HG02798 (cell line): ENCODE measurements at regions not wholly inside any gene's neighbourhood (a gene's known extent, or its start where the extent isn't known, plus 50 kb on each side); places are given as distances from the start of the nearest gene placed in this dataset.

Experiments used
- ATAC-seq: cut with Tn5 transposase; IDR thresholded peaks from one replicate; pipeline ENCODE4 v1.9.1; 2021; ENCODE audit warnings: mild to moderate bottlenecking; ENCODE audit not compliant: unreplicated experiment, poor library complexity

GRCh38 chr13:40477623-40478608 lies 188.5 kb downstream of the FOXO1 start:
- ATAC-seq = no peak

- no peak for ATAC-seq
Measured at GRCh38 chr13:40478775-40479174, 187.7 kb downstream of the FOXO1 start.

- ATAC-seq = no peak
Measured at GRCh38 chr13:40479196-40479845, 187.1 kb downstream of the FOXO1 start.

GRCh38 chr13:40480012-40480914 lies 186.2 kb downstream of the FOXO1 start:
- no peak for ATAC-seq

- no peak for ATAC-seq
Measured at GRCh38 chr13:40480915-40481516, 185.4 kb downstream of the FOXO1 start.

- ATAC-seq = no peak
Measured at GRCh38 chr13:40483601-40484000, 182.8 kb downstream of the FOXO1 start.

- ATAC-seq = no peak
Measured at GRCh38 chr13:40484101-40484800, 182.2 kb downstream of the FOXO1 start.

- no peak for ATAC-seq
Measured at GRCh38 chr13:40484974-40485373, 181.5 kb downstream of the FOXO1 start.

GRCh38 chr13:40485611-40486517 lies 180.6 kb downstream of the FOXO1 start:
- ATAC-seq = peak; percentile 52

GRCh38 chr13:40486518-40487163 lies 179.8 kb downstream of the FOXO1 start:
- no peak for ATAC-seq

GRCh38 chr13:40488869-40489391 lies 177.5 kb downstream of the FOXO1 start:
- ATAC-seq = no peak

GRCh38 chr13:40490086-40490758 lies 176.2 kb downstream of the FOXO1 start:
- no peak for ATAC-seq

- no peak for ATAC-seq
Measured at GRCh38 chr13:40492511-40492910, 173.9 kb downstream of the FOXO1 start.

- ATAC-seq = no peak
Measured at GRCh38 chr13:40494513-40494912, 171.9 kb downstream of the FOXO1 start.

GRCh38 chr13:40494946-40495620 lies 171.4 kb downstream of the FOXO1 start:
- no peak for ATAC-seq

- no peak for ATAC-seq
Measured at GRCh38 chr13:40495621-40496001, 170.8 kb downstream of the FOXO1 start.
